ENCODE measurements at regions not wholly inside any gene's neighbourhood (a gene's known extent, or its start where the extent isn't known, plus 50 kb on each side); places are given as distances from the start of the nearest gene placed in this dataset.

DNA sequence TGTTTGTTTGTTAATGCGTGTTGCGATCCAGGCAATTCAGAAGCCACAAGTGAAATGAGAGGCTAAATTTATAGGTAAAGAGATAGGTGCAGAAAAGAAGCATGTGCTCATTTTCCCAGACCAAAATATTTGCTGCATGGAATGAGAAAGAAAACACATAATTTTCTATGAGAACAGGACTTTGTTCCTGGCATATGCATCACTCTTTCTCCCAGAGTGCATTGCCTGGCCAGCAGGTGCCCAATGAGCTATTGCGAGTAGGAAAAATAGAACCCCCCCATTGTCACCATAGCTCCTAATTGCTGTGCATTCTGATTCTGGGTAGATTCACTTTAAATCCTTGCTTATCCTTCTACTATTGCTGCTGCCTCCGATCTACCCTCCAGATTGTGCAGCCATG, 410.4 kb downstream of the PMP22 start:
- no peaks in the 10 kb centered on the region for H4K20me1 ChIP-seq (ENCODE audit: insufficient read depth)
- TF ChIP-seq POLR2AphosphoS5 (IDR thresholded peaks at IDR 0.05) = no peak
- no peak for TF ChIP-seq CTCF (IDR thresholded peaks at IDR 0.05; ENCODE audit: poor library complexity, severe bottlenecking)
- TF ChIP-seq RAD21 (conservative IDR thresholded peaks at IDR 0.05) = no peak
- no peak for TF ChIP-seq EP300 (conservative IDR thresholded peaks at IDR 0.05; ENCODE audit: poor library complexity, severe bottlenecking)
- TF ChIP-seq EZH2 (IDR thresholded peaks at IDR 0.05; ENCODE audit: borderline replicate concordance, insufficient read depth, low read length, poor library complexity, severe bottlenecking) = no peak
- TF ChIP-seq MXI1 (conservative IDR thresholded peaks at IDR 0.05; ENCODE audit: poor library complexity, severe bottlenecking) = no peak
- no peak for TF ChIP-seq REST (IDR thresholded peaks at IDR 0.05; ENCODE audit: borderline replicate concordance)
- TF ChIP-seq TAF1 (IDR thresholded peaks at IDR 0.05; ENCODE audit: low read depth) = no peak
- TF ChIP-seq SMC3 (conservative IDR thresholded peaks at IDR 0.05; ENCODE audit: poor library complexity) = no peak

GRCh38 chr17:14845591-14846281, 419.4 kb downstream of the PMP22 start:
- H3K9ac ChIP-seq (ENCODE audit: low read length) = no peak overlapping the region
- no peaks in the 10 kb centered on the region for H4K20me1 ChIP-seq (ENCODE audit: insufficient read depth)
- no peaks in the 10 kb centered on the region for H3K27me3 ChIP-seq (ENCODE audit: insufficient read depth, low read depth, low read length)
- no peak overlapping the region for H2AFZ ChIP-seq (ENCODE audit: low read depth, low read length)
- no peaks in the 10 kb centered on the region for H3K79me2 ChIP-seq (replicated peaks; ENCODE audit: insufficient read depth, low read length)
- no peaks in the 10 kb centered on the region for H3F3A ChIP-seq (ENCODE audit: insufficient read depth, low read length, poor library complexity, severe bottlenecking)
- no peaks in the 10 kb centered on the region for H3K9me2 ChIP-seq (ENCODE audit: insufficient read depth, low read length)
- H3K27ac ChIP-seq (ENCODE audit: low read length) = no peak overlapping the region
- no peak overlapping the region for H3K4me2 ChIP-seq (ENCODE audit: low read length)
- H3K36me3 ChIP-seq (ENCODE audit: insufficient read depth, low read length) = no peaks in the 10 kb centered on the region
- no peak overlapping the region for H3K4me3 ChIP-seq (ENCODE audit: low read length)
- TF ChIP-seq MXI1 (conservative IDR thresholded peaks at IDR 0.05; ENCODE audit: poor library complexity, severe bottlenecking) (no peak), EP300 (conservative IDR thresholded peaks at IDR 0.05; ENCODE audit: poor library complexity, severe bottlenecking) (no peak), CTCF (IDR thresholded peaks at IDR 0.05; ENCODE audit: poor library complexity, severe bottlenecking) (no peak), RAD21 (conservative IDR thresholded peaks at IDR 0.05) (no peak), REST (IDR thresholded peaks at IDR 0.05; ENCODE audit: borderline replicate concordance) (no peak), EZH2 (IDR thresholded peaks at IDR 0.05; ENCODE audit: borderline replicate concordance, insufficient read depth, low read length, poor library complexity, severe bottlenecking) (no peak), TAF1 (IDR thresholded peaks at IDR 0.05; ENCODE audit: low read depth) (no peak), SMC3 (conservative IDR thresholded peaks at IDR 0.05; ENCODE audit: poor library complexity) (no peak), POLR2AphosphoS5 (IDR thresholded peaks at IDR 0.05) (no peak)
- no peaks in the 10 kb centered on the region for H3K9me3 ChIP-seq (ENCODE audit: low read length)

More for the DNA sequence above, 410.4 kb downstream of the PMP22 start:
- no peaks in the 10 kb centered on the region for H3K9me2 ChIP-seq (ENCODE audit: insufficient read depth, low read length)
- no peak overlapping the region for H3K9ac ChIP-seq (ENCODE audit: low read length)
- no peak overlapping the region for H3K4me2 ChIP-seq (ENCODE audit: low read length)
- no peaks in the 10 kb centered on the region for H3K36me3 ChIP-seq (ENCODE audit: insufficient read depth, low read length)
- no peak overlapping the region for H2AFZ ChIP-seq (ENCODE audit: low read depth, low read length)
- no peak overlapping the region for H3K27ac ChIP-seq (ENCODE audit: low read length)
- no peak overlapping the region for H3K4me3 ChIP-seq (ENCODE audit: low read length)
- H3K27me3 ChIP-seq (ENCODE audit: insufficient read depth, low read depth, low read length) = no peaks in the 10 kb centered on the region
- H3K9me3 ChIP-seq (ENCODE audit: low read length) = no peaks in the 10 kb centered on the region
- no peaks in the 10 kb centered on the region for H3K79me2 ChIP-seq (replicated peaks; ENCODE audit: insufficient read depth, low read length)
- H3F3A ChIP-seq (ENCODE audit: insufficient read depth, low read length, poor library complexity, severe bottlenecking) = no peaks in the 10 kb centered on the region

Data from neural cell (in vitro differentiated cells).